CD1c-positive myeloid dendritic cell (primary cell): ENCODE measurements at regions not wholly inside any gene's neighbourhood (a gene's known extent, or its start where the extent isn't known, plus 50 kb on each side); places are given as distances from the start of the nearest gene placed in this dataset.

Experiments
- DNase-seq: peaks from one replicate; pipeline ENCODE4 v3.0.0-alpha.2; 2016; ENCODE audit errors: extremely low spot score

DNA sequence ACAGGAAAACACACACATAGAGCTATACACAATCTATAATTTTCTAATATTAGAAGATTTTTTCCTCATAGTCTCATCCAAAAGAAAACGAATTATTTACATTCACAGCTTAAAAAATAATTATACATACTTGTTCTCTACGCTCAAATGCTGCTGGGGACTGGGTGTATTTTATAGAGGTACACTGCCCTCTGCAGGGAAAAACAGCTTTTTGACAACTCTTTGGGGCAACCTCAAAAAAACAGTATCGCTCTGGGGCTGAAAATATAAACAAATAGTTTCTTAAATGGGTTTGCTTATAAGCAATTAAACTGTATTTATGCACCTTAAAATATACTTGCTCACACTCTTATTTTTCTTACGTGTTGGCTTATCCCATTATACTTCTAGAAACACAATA, 261.8 kb upstream of the PSMD7 start:
- DNase-seq: no peak

DNA sequence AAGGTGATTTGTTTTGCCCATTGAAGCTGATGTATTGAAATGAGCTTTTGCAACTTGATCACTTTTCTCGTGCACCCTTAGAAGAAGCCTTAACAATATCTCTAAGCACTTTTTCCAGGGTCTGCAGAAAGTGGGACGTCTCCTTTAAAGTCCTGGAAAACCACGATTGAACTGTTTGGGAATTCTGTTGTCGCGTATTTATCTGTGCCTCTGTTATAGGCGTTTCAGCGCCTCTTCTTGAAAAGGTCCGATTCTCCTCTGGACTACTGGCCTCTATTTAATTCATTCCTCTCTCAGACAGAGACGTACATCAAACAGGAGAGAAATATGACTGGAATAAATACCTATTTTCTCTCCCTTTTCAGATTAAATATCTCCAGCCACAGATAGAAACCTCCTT, 262.4 kb upstream of the PSMD7 start:
- DNase-seq: no peak

DNA sequence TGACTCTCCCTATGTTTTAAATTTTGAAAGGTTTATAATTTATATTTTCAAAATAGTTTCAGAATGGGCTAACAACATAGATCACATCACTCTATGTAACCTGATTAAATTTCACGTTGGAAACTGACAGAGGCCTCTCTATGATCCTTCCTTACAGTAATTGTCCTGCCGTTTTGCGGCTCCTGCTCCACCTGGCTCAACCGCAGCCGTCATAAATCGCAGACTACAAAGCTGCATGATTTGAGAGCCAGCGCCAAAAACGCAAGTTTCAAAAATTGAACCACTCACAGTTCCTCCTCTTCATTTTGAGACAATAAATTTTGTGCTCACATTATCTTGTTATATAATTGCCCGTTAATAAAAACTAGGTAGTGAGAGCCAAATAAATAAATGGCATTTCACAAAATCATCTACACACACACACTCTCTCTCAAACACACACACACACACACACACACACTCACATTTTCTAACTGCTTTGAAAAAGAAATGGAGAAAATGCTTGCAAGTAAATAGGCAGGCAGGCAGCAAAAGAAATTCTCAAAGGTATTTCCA, 263.1 kb upstream of the PSMD7 start:
- no peak for DNase-seq

DNA sequence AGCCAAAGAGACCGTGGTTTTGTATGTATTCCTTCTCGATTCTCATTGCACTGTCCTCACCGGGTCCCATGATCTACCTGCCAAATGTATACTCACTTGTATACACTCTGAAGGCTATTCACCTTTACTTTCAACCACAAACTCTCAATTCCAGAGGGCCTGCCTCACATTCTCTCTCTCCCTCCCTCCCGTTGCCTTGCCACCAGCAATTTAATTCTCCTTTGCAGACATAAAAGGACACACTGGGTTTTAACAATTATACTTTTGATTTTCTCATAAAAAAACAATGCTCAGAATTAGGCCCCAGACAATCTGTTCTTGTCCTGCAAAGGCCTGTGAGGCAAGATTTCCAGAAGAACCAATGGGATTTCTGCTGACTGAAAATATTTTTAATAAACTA, 265.1 kb upstream of the PSMD7 start:
- DNase-seq: no peak

DNA sequence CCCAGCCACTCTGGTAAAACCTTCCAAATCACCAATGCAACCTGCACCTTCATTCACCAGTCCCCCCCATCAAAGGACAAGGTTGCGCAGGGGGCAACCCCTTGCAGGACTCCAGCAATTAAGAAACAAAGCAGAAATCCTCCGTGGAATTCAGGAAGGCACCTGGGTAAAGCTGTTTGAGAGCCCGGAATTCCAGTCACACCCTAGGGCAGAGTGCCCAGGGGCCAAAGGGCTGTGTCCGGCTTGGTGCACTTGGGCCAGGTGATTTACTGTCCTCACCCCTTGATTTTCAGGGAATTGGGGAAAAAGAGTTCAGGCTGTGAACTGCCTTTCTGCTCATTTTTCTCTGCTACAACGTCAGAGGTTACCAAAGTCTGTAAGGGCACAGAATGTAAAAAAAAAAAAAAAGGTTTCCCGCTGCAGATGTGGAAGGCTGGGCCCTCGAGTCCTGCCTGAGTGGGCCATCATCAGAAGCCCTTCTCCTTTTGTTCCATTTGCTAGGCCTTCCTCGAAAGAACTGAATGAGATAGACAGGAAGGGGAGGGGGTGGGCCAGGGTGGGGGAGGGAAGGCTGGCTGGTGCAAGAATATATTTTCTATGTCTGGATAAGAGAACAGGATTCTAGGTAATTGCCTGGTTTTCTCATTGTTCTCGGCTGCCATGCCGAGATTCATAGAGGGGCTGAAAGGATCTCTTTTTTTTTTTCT, 266.5 kb upstream of the PSMD7 start:
- DNase-seq: no peak

DNA sequence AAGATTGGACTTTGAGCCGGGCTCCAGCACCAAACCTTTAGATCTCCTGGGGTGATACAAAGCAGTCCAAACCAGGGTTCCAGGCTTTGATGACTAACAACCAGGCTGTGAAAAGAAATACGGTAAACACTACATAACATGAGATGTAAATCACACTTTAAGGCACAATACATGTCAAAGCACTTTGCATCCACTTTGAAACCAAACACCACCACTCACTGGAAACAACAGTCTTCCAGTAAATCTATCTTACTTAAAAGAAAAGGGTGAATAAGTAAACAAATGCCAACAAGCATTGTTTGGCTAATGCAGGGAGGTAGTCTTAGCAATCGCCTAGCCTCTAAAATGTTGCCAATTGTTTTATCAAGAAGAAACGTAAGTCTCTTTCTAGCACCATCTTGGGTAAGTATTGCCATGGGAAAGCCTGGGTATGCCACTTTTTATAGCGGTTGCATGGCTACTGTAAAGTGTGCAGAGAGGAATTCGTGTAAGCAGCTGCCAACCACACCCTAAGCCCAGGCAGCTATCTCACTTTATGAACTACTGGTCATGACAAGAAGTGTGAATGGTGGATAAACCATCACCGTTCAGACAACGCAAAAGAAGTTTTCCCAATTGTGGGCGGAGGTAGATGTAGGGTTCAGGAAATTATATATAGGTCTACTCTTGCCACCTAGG, 267.4 kb upstream of the PSMD7 start:
- DNase-seq: no peak

DNA sequence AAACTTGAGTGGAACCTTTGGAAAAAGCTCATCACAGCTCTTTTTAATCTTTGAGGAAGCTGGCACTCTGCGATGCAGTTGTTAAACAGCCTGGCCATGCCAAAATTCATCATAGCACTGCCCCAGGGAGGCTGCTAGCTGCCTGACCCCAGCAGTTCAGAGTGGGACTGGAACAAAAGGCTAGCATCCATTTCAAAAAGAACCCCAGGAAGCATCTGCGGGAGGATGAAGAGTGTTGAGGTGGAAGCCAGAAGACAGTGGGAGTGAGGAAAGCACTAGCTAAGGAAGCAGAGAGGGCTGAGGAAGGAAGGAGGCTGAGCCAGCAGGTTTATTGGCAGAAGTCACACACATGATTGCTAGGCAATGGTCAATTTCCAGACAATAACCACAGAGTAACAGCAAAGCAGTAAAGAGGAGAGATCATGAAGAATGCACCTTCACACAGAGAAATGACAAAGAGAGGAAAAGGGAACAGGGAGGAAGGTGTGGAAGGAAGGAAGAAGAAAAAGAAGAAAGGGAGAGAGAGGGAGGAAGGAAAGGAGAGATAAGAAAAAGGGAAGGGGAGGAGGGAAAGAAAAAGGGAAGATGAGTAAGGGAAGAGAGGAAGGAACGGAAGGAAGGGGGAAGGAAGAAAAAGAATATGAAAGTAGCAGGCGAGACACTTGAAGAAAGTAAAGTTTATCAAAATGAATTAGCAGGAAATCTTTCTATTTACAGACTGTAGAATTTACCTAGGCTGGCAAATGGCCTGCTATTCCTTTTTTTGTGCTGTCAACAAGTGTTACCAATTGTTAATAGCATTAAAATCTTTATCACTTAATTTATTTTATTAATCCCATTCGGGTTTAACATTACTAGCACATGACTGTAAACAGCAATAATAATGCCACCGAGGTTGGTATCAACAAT, 270.0 kb upstream of the PSMD7 start:
- no peak for DNase-seq

DNA sequence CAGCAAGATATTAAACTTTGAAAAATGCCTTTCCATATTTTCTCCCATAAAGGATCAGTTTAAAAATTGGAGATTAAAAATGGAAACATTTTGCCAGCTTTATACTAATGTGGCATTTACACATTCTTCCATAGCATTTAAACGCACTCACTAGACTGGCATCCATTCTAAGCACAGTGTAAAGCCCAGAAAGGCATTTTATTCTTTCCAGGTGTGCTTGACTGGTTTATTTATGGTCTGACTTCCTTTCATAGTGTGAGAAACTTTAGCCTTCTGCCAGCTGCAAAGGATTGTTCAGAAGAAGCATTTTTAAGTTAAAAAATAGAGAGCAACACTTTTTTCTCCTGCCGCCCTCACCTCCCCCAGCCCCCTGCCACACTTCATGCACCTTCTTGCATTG, 271.7 kb upstream of the PSMD7 start:
- no peak for DNase-seq

DNA sequence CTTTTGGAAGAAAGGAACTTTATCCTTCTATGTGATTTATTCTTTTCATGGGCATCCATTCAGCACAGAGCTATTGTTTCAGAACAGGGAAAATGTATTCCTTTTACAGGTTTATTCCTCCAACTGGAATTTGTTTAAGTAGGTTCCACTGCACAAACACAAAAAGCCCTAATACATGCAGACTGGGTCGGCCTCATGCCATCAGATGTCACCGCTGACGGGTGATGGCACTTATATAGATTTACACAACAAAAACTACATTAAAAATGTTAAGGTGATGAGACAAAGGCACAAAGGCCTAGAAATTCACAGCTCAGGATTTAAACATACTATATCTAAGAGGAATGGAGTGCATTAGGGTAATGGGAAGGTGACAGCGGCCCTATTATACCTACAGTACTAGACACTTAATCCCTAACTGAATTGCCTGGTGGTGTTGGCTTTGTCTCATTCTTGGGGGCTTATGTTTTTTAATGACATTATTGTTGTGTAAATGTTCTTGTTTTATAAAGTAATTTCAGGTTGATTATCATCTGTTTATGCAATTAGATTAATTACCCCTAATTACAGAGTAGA, 276.4 kb upstream of the PSMD7 start:
- DNase-seq: no peak

DNA sequence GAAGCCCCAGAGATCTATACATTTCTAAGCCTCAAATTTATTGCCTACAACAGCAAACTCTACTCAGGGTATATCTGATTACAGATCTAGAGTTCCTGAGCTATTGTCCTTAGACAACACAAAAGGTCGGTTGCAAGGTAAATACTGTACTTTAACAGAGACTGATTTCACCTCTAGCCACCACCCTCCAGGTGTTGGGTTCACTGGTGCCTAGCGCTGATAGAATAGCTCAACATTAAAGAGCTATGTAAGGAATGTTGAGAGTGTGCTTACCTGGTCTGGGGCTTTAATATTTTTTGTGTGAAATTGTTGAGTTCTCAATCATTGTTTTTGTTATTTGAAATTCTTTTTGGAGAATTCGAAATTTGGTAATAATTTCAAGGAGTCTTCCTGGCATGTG, 277.0 kb upstream of the PSMD7 start:
- DNase-seq: no peak

DNA sequence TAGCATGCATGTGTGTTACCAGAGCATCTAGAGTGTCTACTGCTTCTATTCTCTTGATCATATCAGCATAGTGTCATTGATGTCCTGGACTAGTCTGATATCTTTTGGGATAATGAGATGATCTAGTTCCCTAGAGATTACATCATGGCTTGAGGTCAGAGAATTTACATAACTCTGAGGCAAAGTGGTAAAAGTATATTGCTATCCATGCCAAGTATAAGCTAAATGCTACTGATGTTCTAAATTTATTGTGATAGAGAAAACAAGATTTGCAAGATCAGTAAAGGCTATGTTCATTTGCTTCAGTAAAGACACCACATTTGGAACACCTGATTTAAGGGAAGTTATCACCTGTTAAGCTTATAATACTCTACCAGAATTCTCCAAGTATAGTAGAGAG, 280.7 kb upstream of the PSMD7 start:
- no peak for DNase-seq

DNA sequence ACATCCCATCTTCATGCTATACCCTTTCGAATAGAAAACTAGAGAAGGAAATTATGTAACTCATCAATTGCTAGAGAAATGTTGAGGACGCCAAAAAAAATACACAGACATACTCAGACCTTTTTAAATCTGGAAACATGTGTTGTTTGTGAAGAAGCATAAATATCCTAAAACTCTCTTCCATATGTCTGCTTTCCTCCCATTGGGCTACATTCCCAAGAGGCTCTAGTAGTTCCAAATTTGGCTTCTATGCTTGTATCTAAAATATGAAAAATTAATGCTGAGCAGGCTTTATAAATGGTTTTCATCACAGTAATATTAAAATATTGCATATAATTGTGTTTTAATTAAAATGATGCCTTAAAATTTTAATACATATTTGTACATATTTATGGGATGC, 297.9 kb upstream of the PSMD7 start:
- no peak for DNase-seq

DNA sequence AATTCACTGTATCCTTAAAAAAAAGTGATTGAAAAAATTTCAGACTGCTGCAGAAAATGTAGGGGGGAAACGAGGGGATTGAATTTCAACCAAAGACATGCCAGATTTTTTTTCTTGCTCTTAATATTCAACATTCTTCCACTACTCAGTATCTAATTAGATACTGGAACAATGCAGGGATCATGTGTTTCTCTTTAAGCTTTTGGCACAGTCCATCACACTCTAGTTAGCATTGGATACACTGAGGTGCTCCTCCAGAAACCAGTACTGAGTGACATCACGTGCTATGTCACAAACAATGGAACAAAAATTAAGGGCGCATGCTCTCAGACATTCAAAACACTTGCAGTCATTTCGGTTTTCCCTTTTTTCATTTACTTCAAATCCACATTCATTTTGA, 298.6 kb upstream of the PSMD7 start:
- DNase-seq: no peak

DNA sequence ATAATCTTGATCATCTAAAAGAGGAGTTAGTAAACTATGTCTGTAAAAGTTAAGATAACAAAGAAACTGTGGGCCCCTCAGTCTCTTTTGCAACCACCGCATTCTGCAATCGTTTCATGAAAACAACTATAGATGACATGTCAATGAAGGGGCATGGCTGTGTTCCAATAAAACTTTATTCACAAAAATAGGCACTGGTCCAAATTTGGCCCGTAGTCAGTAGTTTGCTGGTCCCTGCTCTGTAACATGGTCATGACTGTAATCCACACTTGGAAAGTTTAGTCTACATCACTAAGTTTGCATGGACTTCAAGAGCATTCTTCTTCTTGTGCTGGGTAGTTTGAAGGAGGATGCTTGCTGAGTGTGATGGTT, 299.3 kb upstream of the PSMD7 start:
- DNase-seq: no peak

DNA sequence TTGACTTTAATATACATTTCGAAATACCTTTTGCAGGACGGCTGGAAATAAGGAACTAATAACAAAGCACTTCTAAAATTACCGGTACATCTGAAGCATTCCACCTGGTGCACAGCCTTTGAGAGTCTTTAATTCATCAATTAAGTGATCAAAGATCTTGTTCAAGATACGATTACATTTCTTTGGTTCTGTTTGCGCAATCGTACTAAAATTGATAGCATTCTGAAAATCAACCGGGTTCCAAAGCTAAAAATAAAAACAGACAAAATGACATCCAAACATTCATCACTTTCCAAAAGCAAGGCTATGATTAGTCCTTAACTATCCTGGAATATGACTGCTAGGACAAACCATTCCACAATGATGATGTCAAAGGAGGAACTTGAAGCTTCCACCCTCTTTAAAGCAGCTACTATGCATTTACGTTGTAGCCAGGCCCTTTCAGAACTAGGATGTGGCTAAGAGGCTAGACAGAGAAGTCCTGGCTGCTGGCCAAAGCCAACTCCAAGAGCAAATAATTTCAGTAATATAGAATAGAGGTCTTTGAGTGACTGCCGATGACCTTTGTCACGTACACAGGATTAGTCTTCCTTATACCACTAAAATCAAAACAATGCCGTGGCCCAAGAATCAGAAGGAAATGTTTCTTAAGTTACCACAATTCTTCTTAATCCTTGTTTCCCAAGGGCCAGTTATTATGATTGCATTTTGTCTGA, 299.8 kb upstream of the PSMD7 start:
- DNase-seq: no peak

DNA sequence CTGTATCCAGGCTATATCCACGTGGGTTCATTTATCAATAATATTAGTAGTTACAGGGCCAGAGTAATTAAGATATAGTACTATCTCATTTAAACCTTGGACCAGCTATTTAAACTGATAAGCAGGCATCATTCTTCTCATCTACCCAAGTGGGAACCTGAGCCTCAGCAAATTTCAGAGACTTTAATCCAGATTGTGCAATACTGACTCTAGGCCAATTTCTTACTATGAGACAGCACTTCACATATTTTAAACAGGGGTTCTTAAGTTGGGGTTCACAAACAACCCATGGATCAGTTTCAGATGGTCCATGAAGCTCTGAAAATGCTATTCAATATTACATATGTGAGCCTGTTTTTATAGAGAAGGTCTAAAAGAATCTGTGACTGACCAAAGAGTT, 302.7 kb upstream of the PSMD7 start:
- DNase-seq: no peak

DNA sequence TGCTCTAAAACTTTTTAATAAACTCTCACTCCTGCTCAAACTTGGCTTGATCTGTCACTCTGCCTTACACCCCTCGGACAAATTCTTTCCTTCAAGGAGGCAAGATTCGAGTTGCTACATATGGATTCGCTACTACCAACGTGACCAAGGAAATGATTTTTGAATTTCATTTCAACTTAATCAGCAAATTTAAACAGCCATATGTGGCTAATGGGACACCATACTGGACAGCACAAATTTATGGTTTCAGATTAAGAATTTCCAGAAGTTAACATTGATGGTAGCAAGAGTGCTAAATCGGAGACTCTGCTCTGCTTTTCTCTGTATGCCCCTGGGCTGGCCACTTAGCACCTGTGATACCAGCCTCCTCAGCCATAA, 318.2 kb upstream of the PSMD7 start:
- no peak for DNase-seq

DNA sequence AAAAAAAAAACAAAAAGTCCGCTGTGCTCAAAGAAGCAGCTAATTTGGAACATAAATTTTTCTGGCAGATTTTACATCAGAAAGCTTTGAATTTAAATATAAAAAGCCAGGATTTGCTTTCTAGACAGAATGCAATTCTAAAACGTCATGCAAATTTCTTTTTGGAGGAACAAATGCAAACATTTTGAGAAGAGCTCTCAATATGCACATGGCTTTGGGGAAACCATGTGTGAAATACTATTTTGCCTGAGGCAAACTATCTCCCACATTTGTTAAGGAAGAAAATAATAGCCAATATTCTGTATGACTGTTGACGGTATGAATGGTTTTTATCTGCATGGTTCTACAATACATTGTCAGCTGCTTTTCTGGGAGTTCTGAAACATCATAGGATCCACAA, 320.0 kb upstream of the PSMD7 start:
- no peak for DNase-seq

DNA sequence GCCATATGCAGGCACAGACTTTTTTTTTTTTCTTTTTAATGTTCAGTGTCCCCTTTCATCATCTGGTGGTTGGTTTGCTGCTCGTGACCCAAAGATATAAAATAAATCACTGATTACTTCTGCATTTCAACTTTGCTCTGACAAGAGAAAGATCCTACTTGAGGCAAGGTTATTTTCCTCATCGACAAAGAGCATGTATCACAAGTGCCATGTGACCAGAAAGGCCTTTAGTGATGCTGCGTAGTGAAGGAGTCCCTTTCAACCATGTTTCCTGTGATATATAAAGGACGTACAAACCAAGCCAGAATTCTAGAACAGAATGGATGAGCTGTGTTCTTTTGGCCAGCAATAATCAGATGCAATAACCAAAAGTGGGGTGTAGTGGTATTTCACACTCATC, 323.4 kb upstream of the PSMD7 start:
- no peak for DNase-seq

DNA sequence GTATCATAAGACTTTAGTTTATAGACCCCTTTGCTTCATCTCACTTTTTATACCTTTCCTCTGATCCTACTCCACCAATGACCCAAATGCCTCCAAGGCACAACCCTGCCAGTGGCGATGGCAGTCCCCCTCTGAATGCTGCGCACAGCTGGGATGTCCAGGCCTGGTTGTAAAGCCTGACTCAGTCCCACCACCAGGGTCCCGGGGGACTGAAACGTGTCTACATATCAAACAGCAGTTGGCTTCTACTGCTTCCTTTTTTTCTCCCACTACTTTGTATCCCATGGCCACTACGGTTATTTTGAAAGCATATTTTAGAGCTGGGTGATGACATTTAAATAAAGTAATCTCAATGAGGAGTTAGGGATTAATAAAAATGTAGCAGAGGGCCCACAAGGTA, 329.8 kb upstream of the PSMD7 start:
- DNase-seq: no peak

DNA sequence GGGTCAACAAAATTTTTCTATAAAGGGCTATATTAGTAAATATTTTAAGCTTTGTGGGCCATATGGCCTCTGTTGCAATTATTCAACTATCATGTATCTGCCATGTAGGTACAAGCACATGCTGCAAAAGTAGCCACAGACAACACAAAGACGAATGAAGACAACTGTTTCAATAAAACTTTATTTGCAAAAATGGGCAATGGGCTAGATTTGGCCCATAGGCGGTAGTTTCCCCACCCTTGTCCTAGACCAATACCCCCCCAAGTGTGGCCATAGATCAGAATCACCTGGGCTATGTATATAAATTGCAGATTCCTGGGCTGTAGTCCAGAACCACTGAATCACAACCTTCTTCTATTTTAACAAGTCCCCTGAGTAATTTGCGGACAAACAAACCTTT, 331.0 kb upstream of the PSMD7 start:
- no peak for DNase-seq
